ENCODE measurements at regions not wholly inside any gene's neighbourhood (a gene's known extent, or its start where the extent isn't known, plus 50 kb on each side); places are given as distances from the start of the nearest gene placed in this dataset.
"Not testable (repeated sequence)": the region's sequence is repeated elsewhere in the genome, so short reads cannot be mapped to it uniquely, and the experiment has no call there.

- DNase-seq, result no peak
Observed at GRCh38 chr14:55847766-55848165, 267.8 kb downstream of the KTN1 start.

GRCh38 chr14:55848964-55849363, 269.0 kb downstream of the KTN1 start:
- DNase-seq, result no peak

- DNase-seq, result no peak
Observed at GRCh38 chr14:55849833-55850232, 268.4 kb upstream of the PELI2 start.

GRCh38 chr14:55850825-55851241, 267.4 kb upstream of the PELI2 start:
- no peak for DNase-seq

- DNase-seq, result no peak
Observed at GRCh38 chr14:55851301-55851700, 266.9 kb upstream of the PELI2 start.

GRCh38 chr14:55851961-55852360, 266.2 kb upstream of the PELI2 start:
- no peak for DNase-seq

GRCh38 chr14:55855751-55856150, 262.5 kb upstream of the PELI2 start:
- no peak for DNase-seq

- no peak for DNase-seq
Observed at GRCh38 chr14:55858604-55859003, 259.6 kb upstream of the PELI2 start.

GRCh38 chr14:55861561-55861960, 256.6 kb upstream of the PELI2 start:
- not testable (repeated sequence) for DNase-seq

- no peak for DNase-seq
Observed at GRCh38 chr14:55864890-55865655, 253.1 kb upstream of the PELI2 start.

- no peak for DNase-seq
Observed at GRCh38 chr14:55867311-55867710, 250.9 kb upstream of the PELI2 start.

- no peak for DNase-seq
Observed at GRCh38 chr14:55867719-55868118, 250.5 kb upstream of the PELI2 start.

GRCh38 chr14:55869397-55870049, 248.7 kb upstream of the PELI2 start:
- no peak for DNase-seq

- no peak for DNase-seq
Observed at GRCh38 chr14:55873169-55873568, 245.0 kb upstream of the PELI2 start.

GRCh38 chr14:55874785-55875184, 243.4 kb upstream of the PELI2 start:
- no peak for DNase-seq

GRCh38 chr14:55877942-55878341, 240.3 kb upstream of the PELI2 start:
- DNase-seq, result no peak

GRCh38 chr14:55881577-55882241, 236.5 kb upstream of the PELI2 start:
- no peak for DNase-seq

- no peak for DNase-seq
Observed at GRCh38 chr14:55884819-55885218, 233.4 kb upstream of the PELI2 start.

- no peak for DNase-seq
Observed at GRCh38 chr14:55889124-55889523, 229.1 kb upstream of the PELI2 start.

- no peak for DNase-seq
Observed at GRCh38 chr14:55891692-55892091, 226.5 kb upstream of the PELI2 start.

- DNase-seq, result no peak
Observed at GRCh38 chr14:55892906-55893305, 225.3 kb upstream of the PELI2 start.

GRCh38 chr14:55893705-55894104, 224.5 kb upstream of the PELI2 start:
- DNase-seq, result no peak

- DNase-seq, result no peak
Observed at GRCh38 chr14:55897031-55897430, 221.2 kb upstream of the PELI2 start.

- DNase-seq, result no peak
Observed at GRCh38 chr14:55898938-55899337, 219.3 kb upstream of the PELI2 start.

Data from activated CD4-positive, CD25-positive, alpha-beta regulatory T cell (primary cell).